MM.1S (cell line): ENCODE measurements at regions not wholly inside any gene's neighbourhood (a gene's known extent, or its start where the extent isn't known, plus 50 kb on each side); places are given as distances from the start of the nearest gene placed in this dataset.

Source experiments
- DNase-seq: peaks from one replicate; pipeline ENCODE4 v3.0.0-alpha.2; 2015
- H2AFZ ChIP-seq: fragments of 300-600 bp; sonication (generic); 2 replicates; pipeline ENCODE4 v1.6.0; 2016; ENCODE audit warnings: antibody characterized with exemption, low read length
- H3F3A ChIP-seq: fragments of 300-600 bp; sonication (generic); 2 replicates; pipeline ENCODE4 v1.6.1; 2016; ENCODE audit warnings: mild to moderate bottlenecking, antibody characterized with exemption, low read length, moderate library complexity, mixed read lengths; ENCODE audit not compliant: insufficient read depth
- H3K27ac ChIP-seq: fragments of 300-600 bp; sonication (generic); 2 replicates; pipeline ENCODE4 v1.5.1; 2016; ENCODE audit warnings: mild to moderate bottlenecking, low read length
- H3K27me3 ChIP-seq: fragments of 300-600 bp; sonication (generic); replicated peaks from 2 replicates; pipeline ENCODE4 v1.6.0; 2016; ENCODE audit warnings: low read length; ENCODE audit not compliant: insufficient read depth
- H3K36me3 ChIP-seq: fragments of 300-600 bp; sonication (generic); replicated peaks from 2 replicates; pipeline ENCODE4 v1.6.1; 2016; ENCODE audit warnings: mild to moderate bottlenecking, low read length, mixed read lengths; ENCODE audit not compliant: insufficient read depth
- H3K4me1 ChIP-seq: fragments of 300-600 bp; sonication (generic); 2 replicates; pipeline ENCODE4 v1.6.1; 2016; ENCODE audit warnings: low read length, mixed read lengths
- H3K4me2 ChIP-seq: fragments of 300-600 bp; sonication (generic); 2 replicates; pipeline ENCODE4 v1.6.0; 2016; ENCODE audit warnings: low read depth, low read length
- H3K4me3 ChIP-seq: fragments of 300-600 bp; sonication (generic); 2 replicates; pipeline ENCODE4 v1.5.1; 2016; ENCODE audit warnings: low read length, mixed read lengths
- H3K79me2 ChIP-seq: fragments of 300-600 bp; sonication (generic); 2 replicates; pipeline ENCODE4 v1.6.1; 2016; ENCODE audit warnings: mixed run types, low read length, mixed read lengths
- H3K9ac ChIP-seq: fragments of 300-600 bp; sonication (generic); 2 replicates; pipeline ENCODE4 v1.6.1; 2016; ENCODE audit warnings: low read length, mixed read lengths
- H3K9me2 ChIP-seq: fragments of 300-600 bp; sonication (generic); replicated peaks from 2 replicates; pipeline ENCODE4 v1.6.1; 2016; ENCODE audit warnings: mild to moderate bottlenecking, low read length, mixed read lengths; ENCODE audit not compliant: insufficient read depth
- H3K9me3 ChIP-seq: fragments of 300-600 bp; sonication (generic); replicated peaks from 2 replicates; pipeline ENCODE4 v1.6.1; 2016; ENCODE audit warnings: mild to moderate bottlenecking, low read length, mixed read lengths; ENCODE audit not compliant: insufficient read depth
- H4K20me1 ChIP-seq: fragments of 300-600 bp; sonication (generic); 2 replicates; pipeline ENCODE4 v1.6.1; 2016; ENCODE audit warnings: mild to moderate bottlenecking, low read length, moderate library complexity, mixed read lengths; ENCODE audit not compliant: insufficient read depth
- CTCF ChIP-seq: fragments of 300-600 bp; sonication (generic); IDR thresholded peaks from 2 replicates; pipeline ENCODE4 v1.5.1; 2016; ENCODE audit warnings: antibody characterized with exemption, low read length, mixed read lengths
- EZH2 ChIP-seq: fragments of 300-600 bp; sonication (generic); optimal IDR thresholded peaks from 2 replicates; pipeline ENCODE3; 2017; ENCODE audit warnings: low read depth, mild to moderate bottlenecking, antibody characterized with exemption, low read length, mixed read lengths
- EZH2phosphoT487 ChIP-seq: fragments of 300-600 bp; sonication (generic); IDR thresholded peaks from 2 replicates; pipeline ENCODE4 v1.6.1; 2018; ENCODE audit warnings: antibody characterized with exemption, low read length

GRCh38 chr17:79429864-79430494 lies 180.9 kb downstream of the RBFOX3 start:
- no peaks in the 10 kb centered on the region for H3K9me2 ChIP-seq

GRCh38 chr17:79428988-79429387 lies 181.9 kb downstream of the RBFOX3 start:
- no peak overlapping the region for H3K4me3 ChIP-seq
- H3K9me3 ChIP-seq, result no peaks in the 10 kb centered on the region
- H4K20me1 ChIP-seq, result no peaks in the 10 kb centered on the region
- TF ChIP-seq EZH2phosphoT487 (no peak), CTCF (no peak), EZH2 (no peak)
- H3K27me3 ChIP-seq, result peaks cover 97% of the 10 kb centered on the region
- no peaks in the 10 kb centered on the region for H3F3A ChIP-seq
- H3K4me2 ChIP-seq, result no peak overlapping the region
- no peaks in the 10 kb centered on the region for H3K4me1 ChIP-seq
- H3K36me3 ChIP-seq, result no peaks in the 10 kb centered on the region
- no peak overlapping the region for H3K27ac ChIP-seq
- no peak overlapping the region for H2AFZ ChIP-seq
- no peak overlapping the region for H3K9ac ChIP-seq
- no peak for DNase-seq
- no peaks in the 10 kb centered on the region for H3K79me2 ChIP-seq
- no peaks in the 10 kb centered on the region for H3K9me2 ChIP-seq

More at GRCh38 chr17:79429864-79430494, 180.9 kb downstream of the RBFOX3 start:
- Histone ChIP-seq H2AFZ (no peak overlapping the region), H3K4me2 (no peak overlapping the region), H3K9me3 (no peaks in the 10 kb centered on the region), H3K79me2 (no peaks in the 10 kb centered on the region), H3K4me3 (no peak overlapping the region), H3K36me3 (no peaks in the 10 kb centered on the region), H4K20me1 (no peaks in the 10 kb centered on the region), H3K27ac (no peak overlapping the region), H3K27me3 (peaks cover 97% of the 10 kb centered on the region), H3K4me1 (no peaks in the 10 kb centered on the region), H3F3A (no peaks in the 10 kb centered on the region), H3K9ac (no peak overlapping the region)
- DNase-seq, result no peak
- TF ChIP-seq CTCF (no peak), EZH2 (no peak), EZH2phosphoT487 (no peak)

- Histone ChIP-seq H3K9me2 (no peaks in the 10 kb centered on the region), H3K27me3 (peaks cover 97% of the 10 kb centered on the region), H3K4me2 (no peak overlapping the region), H3K9me3 (no peaks in the 10 kb centered on the region), H3K9ac (no peak overlapping the region), H3K4me3 (no peak overlapping the region), H3K79me2 (no peaks in the 10 kb centered on the region), H4K20me1 (no peaks in the 10 kb centered on the region), H3K4me1 (no peaks in the 10 kb centered on the region), H3F3A (no peaks in the 10 kb centered on the region), H3K27ac (no peak overlapping the region), H2AFZ (no peak overlapping the region), H3K36me3 (no peaks in the 10 kb centered on the region)
- TF ChIP-seq EZH2phosphoT487 (no peak), CTCF (no peak), EZH2 (no peak)
- DNase-seq, result no peak
Measured at GRCh38 chr17:79427621-79428539, 183.0 kb downstream of the RBFOX3 start.
